HG02973 (cell line): ENCODE measurements at regions not wholly inside any gene's neighbourhood (a gene's known extent, or its start where the extent isn't known, plus 50 kb on each side); places are given as distances from the start of the nearest gene placed in this dataset.
"Not testable (repeated sequence)": the region's sequence is repeated elsewhere in the genome, so short reads cannot be mapped to it uniquely, and the experiment has no call there.

Experiments used
- ATAC-seq: cut with Tn5 transposase; IDR thresholded peaks from one replicate; pipeline ENCODE4 v1.9.1; 2021; ENCODE audit warnings: moderate library complexity; ENCODE audit not compliant: unreplicated experiment

GRCh38 chr11:35046681-35047080 lies 92.3 kb upstream of the CD44 start:
- no peak for ATAC-seq

DNA sequence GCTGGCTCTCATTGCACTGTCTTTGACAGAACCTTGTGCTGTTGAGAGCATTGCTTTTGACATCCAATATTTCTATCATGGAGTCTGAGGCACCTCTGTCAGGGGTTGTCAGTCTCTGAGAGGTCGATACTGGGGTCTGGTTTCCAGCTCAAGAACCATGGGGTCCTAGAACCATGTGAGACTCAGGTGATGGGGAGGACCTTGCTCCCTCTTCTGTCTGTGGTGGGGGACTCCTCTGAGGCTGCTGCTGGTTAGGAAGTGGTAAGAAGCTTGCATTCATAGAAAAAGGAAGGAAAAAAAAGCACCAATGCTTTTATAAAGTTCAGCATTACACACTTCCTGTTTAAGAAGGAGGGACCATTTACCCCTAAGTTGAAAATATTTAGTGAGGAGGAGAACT lies 91.8 kb upstream of the CD44 start:
- no peak for ATAC-seq

DNA sequence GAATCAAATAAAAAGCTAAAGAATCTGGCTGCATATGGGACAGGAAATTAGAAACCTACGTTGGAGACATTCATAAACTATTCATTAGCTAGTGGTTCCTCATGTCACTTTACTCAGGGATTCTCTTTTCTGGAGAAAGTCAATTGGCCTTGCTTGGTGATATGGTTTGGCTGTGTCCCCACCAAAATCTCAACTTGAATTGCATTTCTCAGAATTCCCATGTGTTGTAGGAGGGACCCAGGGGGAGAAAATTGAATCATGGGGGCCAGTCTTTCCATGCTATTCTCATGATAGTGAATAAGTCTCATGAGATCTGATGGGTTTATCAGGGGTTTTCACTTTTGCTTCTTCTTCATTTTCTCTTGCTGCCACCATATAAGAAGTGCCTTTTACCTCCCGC lies 91.2 kb upstream of the CD44 start:
- no peak for ATAC-seq

DNA sequence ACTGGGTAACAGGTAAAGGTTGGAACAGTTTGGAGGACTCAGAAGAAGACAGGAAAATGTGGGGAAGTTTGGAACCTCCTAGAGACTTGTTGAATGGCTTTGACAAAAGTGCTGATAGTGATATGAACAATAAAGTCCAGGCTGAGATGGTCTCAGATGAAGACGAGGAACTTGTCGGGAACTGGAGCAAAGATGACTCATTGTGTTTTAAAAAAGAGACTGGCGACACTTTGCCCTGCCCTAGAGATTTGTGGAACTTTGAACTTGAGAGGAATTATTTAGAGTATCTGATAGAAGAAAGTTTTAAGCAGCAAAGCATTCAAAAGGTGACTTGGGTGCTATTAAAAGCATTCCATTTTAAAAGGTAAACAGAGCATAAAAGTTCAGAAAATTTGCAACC lies 90.6 kb upstream of the CD44 start:
- not testable (repeated sequence) for ATAC-seq

DNA sequence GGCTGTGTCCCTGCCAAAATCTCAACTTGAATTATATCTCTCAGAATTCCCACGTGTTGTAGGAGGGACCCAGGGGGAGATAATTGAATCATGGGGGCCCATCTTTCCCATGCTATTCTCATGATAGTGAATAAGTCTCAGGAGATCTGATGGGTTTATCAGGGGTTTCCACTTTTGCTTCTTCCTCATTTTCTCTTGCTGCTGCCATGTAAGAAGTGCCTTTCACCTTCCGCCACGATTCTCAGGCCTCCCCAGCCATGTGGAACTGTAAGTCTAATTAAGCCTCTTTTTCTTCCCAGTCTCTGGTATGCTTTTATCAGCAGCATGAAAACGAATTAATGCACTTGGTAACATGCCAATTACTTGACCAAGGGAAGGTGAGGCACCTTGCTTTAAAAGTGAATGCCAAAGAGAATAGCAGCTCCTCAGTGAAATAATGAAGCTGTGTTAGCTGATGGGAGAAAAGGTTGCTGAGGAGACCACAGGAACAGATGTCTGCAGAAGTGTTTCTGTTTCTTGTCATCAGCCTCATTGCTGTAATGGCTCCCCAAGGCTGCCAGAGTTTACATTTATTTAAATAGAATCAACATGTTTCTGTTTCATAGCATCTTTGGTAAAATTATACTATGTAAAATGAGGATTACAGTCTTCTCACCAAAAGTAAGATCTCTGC lies 89.0 kb upstream of the CD44 start:
- no peak for ATAC-seq

DNA sequence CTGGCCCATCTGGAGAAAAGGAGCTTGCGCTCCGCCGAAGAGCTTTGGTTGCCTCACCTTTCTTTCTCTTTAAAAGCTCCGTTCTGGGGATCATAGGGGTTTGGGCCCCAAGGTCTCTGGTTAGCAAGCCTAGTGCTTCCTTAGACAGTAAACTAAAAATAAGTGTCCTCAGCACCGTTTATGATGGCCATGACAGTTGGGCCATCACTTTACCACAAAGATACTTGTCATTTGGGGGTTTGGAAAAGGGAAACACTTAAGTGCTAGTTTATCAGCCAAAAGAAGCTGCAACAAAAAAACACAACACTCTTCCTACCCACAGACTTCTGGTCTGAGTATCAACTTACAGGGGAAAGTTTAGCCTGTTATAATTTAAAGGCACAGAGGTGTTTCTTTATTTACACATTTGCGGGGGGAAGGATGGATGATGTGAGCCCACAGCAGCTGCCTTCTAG lies 88.4 kb upstream of the CD44 start:
- no peak for ATAC-seq

- ATAC-seq, result no peak
Measured at GRCh38 chr11:35056391-35057093, 82.4 kb upstream of the CD44 start.

GRCh38 chr11:35057926-35058668 lies 80.9 kb upstream of the CD44 start:
- ATAC-seq, result no peak

DNA sequence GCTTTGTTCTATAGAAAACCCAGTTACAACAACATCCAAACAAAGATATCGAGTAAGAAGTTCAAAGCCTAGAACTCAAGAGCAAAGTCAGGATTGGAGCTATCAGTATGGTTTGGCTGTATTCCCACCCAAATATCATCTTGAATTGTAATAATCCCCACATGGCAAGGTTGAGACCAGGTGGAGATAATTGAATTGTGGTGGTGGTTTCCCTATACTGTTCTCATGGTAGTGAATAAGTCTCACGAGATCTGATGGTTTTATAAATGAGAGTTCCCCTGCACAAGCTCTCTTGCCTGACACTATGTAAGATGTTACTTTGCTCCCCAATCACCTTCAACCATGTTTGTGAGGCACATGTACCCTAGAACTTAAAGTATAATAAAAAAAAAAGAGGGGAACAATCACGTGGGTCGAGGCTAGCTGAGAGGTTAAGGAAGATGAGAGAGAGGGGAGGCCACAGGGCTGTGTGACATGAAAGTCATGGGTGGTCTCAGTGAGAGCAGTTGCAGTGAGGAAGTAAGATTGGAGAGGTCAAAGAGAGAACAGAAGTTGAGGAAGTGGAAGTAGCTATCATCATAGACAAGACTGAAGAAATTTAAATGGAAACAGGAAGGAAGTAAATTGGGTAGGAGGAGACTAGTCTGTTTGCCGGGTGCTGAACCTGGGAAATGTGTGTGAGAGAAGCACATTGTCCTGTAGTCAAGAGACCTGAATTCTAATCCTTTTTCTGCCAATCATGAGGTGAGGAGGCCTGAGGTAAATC lies 80.1 kb upstream of the CD44 start:
- ATAC-seq, result no peak

DNA sequence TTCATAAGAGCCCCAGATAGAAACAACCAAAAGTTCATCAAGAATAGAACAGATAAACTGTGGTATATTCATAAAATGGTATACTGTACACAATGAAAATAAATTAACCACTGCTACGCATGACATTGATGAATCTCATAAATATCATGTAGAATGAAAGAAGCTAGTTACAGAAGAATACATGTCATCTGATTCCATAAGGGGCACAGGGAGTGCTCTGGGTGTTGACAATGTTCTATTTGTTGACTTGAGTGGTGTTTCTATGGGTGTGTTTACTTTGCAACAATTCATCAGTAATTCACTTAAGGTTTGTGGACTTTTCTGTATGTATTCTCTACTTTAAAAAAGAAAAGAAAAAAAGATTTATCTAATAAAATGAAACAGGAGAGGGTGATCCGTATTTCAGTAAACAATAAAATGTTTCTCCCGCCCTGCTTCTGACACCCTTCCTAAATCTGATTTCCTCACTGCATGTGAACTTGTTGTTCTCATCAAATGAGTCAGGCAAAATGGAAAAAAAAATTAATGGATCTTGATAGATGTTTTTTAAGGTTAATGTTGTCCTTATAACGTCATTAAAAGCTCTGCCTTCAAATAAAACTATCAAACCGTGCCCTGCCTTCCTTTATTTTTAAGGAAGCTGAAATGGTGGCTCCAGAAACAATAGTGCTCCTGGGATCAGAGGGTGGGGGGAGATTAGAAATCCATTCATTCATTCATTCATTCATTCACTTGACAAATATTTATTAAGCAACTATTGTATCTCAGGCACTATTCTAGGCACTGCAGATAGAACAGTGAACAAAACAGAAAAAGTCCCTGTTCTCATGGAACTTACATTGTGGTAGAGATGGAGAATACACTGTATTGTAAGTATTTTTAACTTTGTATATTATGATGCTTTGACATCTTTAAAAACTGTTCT lies 77.2 kb upstream of the CD44 start:
- ATAC-seq, result no peak

- ATAC-seq, result no peak
Measured at GRCh38 chr11:35063488-35063931, 75.5 kb upstream of the CD44 start.

GRCh38 chr11:35064114-35064800 lies 74.7 kb upstream of the CD44 start:
- ATAC-seq, result no peak

DNA sequence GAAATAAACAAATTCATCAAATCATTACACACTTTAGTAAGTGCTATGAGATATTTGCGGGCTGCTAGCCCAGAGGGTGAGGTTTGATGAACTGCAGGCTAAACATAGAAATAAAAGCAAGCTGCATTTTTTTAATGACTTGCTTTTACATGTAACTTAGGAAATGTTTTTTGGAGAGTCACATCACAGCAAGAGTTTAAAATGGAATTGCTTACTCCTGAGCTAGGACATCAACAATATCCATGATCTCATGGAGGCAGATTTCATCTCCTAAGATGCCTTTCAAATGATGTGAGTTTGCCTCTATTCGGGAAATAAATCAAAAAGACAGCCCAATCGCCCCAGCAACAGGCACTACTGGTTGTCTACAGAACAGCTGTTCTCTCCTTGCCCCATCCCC lies 73.4 kb upstream of the CD44 start:
- no peak for ATAC-seq

- no peak for ATAC-seq
Measured at GRCh38 chr11:35066030-35066429, 72.9 kb upstream of the CD44 start.

- ATAC-seq, result peak; percentile 82
Measured at GRCh38 chr11:35066783-35067423, 72.1 kb upstream of the CD44 start.

- no peak for ATAC-seq
Measured at GRCh38 chr11:35071722-35072121, 67.2 kb upstream of the CD44 start.

DNA sequence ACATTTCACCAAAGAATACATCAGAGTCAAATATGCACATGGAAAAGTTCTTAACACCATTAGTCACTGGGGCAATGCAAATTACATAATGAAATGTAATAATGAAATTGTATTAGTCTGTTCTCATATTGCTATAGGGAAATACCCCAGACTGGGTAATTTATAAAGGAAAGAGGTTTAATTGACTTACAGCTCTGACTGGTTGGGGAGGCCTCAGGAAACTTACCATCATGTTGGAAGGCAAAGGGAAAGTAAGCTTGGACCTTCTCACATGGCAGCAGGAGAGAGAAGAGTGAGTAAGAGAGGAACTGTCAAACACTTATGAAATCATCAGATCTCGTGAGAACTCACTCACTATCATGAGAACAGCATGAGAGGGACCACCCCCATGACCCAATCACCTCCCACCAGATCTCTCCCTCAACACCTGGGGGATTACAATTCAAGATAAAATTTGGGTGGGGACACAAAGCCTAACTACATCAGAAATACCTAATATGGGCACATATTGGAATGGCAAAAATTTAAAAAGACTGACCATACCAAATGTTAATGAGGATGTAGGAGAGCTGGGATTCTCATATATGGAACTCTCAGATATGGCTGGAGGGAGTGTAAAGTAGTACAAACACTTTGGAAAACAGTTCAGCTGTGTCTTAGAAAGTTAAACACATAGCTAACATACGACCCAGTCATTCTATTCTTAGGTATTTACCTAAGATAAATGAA lies 65.1 kb upstream of the CD44 start:
- no peak for ATAC-seq
